Natural killer cell (primary cell): ENCODE measurements at regions not wholly inside any gene's neighbourhood (a gene's known extent, or its start where the extent isn't known, plus 50 kb on each side); places are given as distances from the start of the nearest gene placed in this dataset.

Experiments
- ATAC-seq, 3 donors: fragments of 150-1000 bp in 2 of 3; fragments of 200-7000 bp in 1 of 3; cut with Tn5 transposase; 1 replicate in 1 of 3; 2 replicates in 2 of 3; pipeline ENCODE4 v1.10.0; 2021; ENCODE audit warnings: mild to moderate bottlenecking in 2 of 3, moderate library complexity in 2 of 3
- DNase-seq, 2 donors: peaks; one replicate each; pipeline versions ENCODE4 v3.0.0 to v3.0.0-alpha.2; 2013 to 2021; ENCODE audit warnings: mixed read lengths in 1 of 2
- H3K27ac ChIP-seq: one replicate; pipeline ENCODE4 v1.5.1; 2013; ENCODE audit warnings: mild to moderate bottlenecking, low read length
- H3K27me3 ChIP-seq: one replicate; pipeline ENCODE4 v1.6.1; 2013; ENCODE audit warnings: low read length; ENCODE audit not compliant: control insufficient read depth, insufficient read depth
- H3K36me3 ChIP-seq: one replicate; pipeline ENCODE4 v1.6.1; 2013; ENCODE audit warnings: low read length; ENCODE audit not compliant: control insufficient read depth, insufficient read depth
- H3K4me1 ChIP-seq: one replicate; pipeline ENCODE4 v1.6.1; 2013; ENCODE audit warnings: low read length; ENCODE audit not compliant: control insufficient read depth, insufficient read depth
- H3K4me3 ChIP-seq: one replicate; pipeline ENCODE4 v1.5.1; 2013; ENCODE audit warnings: low read length
- H3K9me3 ChIP-seq: one replicate; pipeline ENCODE4 v1.6.1; 2013; ENCODE audit warnings: low read length; ENCODE audit not compliant: control insufficient read depth, insufficient read depth
- H3K27ac Mint-ChIP-seq, 2 donors: one replicate each; pipeline ENCODE4 v1.8.0; 2022; ENCODE audit warnings: mild to moderate bottlenecking in 2 of 2, mixed read lengths in 2 of 2, moderate library complexity in 1 of 2
- H3K27me3 Mint-ChIP-seq, 2 donors: one replicate each; pipeline ENCODE4 v1.8.0; 2022; ENCODE audit warnings: low read depth in 2 of 2, mixed read lengths in 2 of 2
- H3K36me3 Mint-ChIP-seq: one replicate; pipeline ENCODE4 v1.8.0; 2022; ENCODE audit warnings: mixed read lengths
- H3K4me1 Mint-ChIP-seq, 2 donors: one replicate each; pipeline ENCODE4 v1.8.0; 2022; ENCODE audit warnings: mixed read lengths in 2 of 2
- H3K4me3 Mint-ChIP-seq: one replicate; pipeline ENCODE4 v1.8.0; 2022; ENCODE audit warnings: mild to moderate bottlenecking, moderate library complexity, mixed read lengths
- H3K9me3 Mint-ChIP-seq, 2 donors: one replicate each; pipeline ENCODE4 v1.8.0; 2022; ENCODE audit warnings: mixed read lengths in 2 of 2
- CTCF ChIP-seq: fragments of 200-600 bp; IDR thresholded peaks from one replicate; pipeline ENCODE4 v1.8.0; 2022; ENCODE audit warnings: antibody characterized with exemption
- WGBS: methylation state at CpG from one replicate; pipeline ENCODE4 v1.1.7; 2013; ENCODE audit warnings: missing lambda C conversion rate; ENCODE audit not compliant: insufficient coverage; 5-methylcytosine and 5-hydroxymethylcytosine counted together
- intact Hi-C: fragments of 100-400 bp; cut with micrococcal nuclease; formaldehyde crosslinking; loops from one replicate; pipeline ENCODE4 v1.14.2; 2022

- Mint-ChIP-seq H3K4me3 (no peak overlapping the region), H3K9me3 (no peaks in the 10 kb centered on the region), H3K4me1 (peaks cover 0 to 7% of the 10 kb centered on the region in 2 donors), H3K27me3 (peaks cover 2 to 17% of the 10 kb centered on the region in 2 donors), H3K27ac (no peak overlapping the region), H3K36me3 (no peaks in the 10 kb centered on the region)
- no peak for ATAC-seq
- Histone ChIP-seq H3K4me3 (no peak overlapping the region), H3K36me3 (no peaks in the 10 kb centered on the region), H3K4me1 (no peaks in the 10 kb centered on the region), H3K27ac (no peak overlapping the region), H3K9me3 (no peaks in the 10 kb centered on the region), H3K27me3 (no peaks in the 10 kb centered on the region)
- WGBS = 97% methylated on average over 2 of the region's 2 CpGs
- DNase-seq = no peak
- intact Hi-C loops = no loop called here
- no peak for TF ChIP-seq CTCF
Observed at GRCh38 chr3:152146461-152146860, 122.3 kb upstream of the MBNL1 start.

GRCh38 chr3:152147748-152148147, 121.0 kb upstream of the MBNL1 start:
- Histone ChIP-seq H3K36me3 (no peaks in the 10 kb centered on the region), H3K27me3 (no peaks in the 10 kb centered on the region), H3K9me3 (no peaks in the 10 kb centered on the region), H3K27ac (no peak overlapping the region), H3K4me3 (no peak overlapping the region), H3K4me1 (no peaks in the 10 kb centered on the region)
- Mint-ChIP-seq H3K27me3 (peaks cover 2 to 17% of the 10 kb centered on the region in 2 donors), H3K4me3 (no peak overlapping the region), H3K36me3 (no peaks in the 10 kb centered on the region), H3K4me1 (peaks cover 0 to 7% of the 10 kb centered on the region in 2 donors), H3K9me3 (no peaks in the 10 kb centered on the region), H3K27ac (no peak overlapping the region)
- DNase-seq (no peak), ATAC-seq (no peak)
- intact Hi-C loops = no loop called here
- TF ChIP-seq CTCF = no peak

- Mint-ChIP-seq H3K36me3 (no peaks in the 10 kb centered on the region), H3K4me3 (no peak overlapping the region), H3K4me1 (peaks cover 0 to 7% of the 10 kb centered on the region in 2 donors), H3K27me3 (peaks cover 2 to 17% of the 10 kb centered on the region in 2 donors), H3K9me3 (no peaks in the 10 kb centered on the region), H3K27ac (no peak overlapping the region)
- Histone ChIP-seq H3K27ac (no peak overlapping the region), H3K9me3 (no peaks in the 10 kb centered on the region), H3K27me3 (no peaks in the 10 kb centered on the region), H3K4me3 (no peak overlapping the region), H3K4me1 (no peaks in the 10 kb centered on the region), H3K36me3 (no peaks in the 10 kb centered on the region)
- ATAC-seq (no peak), DNase-seq (no peak)
- intact Hi-C loops = no loop called here
- TF ChIP-seq CTCF = no peak
- WGBS = 100% methylated on average over 1 of the region's 1 CpG
Observed at GRCh38 chr3:152148579-152148978, 120.2 kb upstream of the MBNL1 start.

- ATAC-seq (no peak), DNase-seq (no peak)
- TF ChIP-seq CTCF = no peak
- Mint-ChIP-seq H3K9me3 (no peaks in the 10 kb centered on the region), H3K27ac (no peak overlapping the region), H3K27me3 (peaks cover 2 to 17% of the 10 kb centered on the region in 2 donors), H3K4me1 (peaks cover 0 to 7% of the 10 kb centered on the region in 2 donors), H3K36me3 (no peaks in the 10 kb centered on the region), H3K4me3 (no peak overlapping the region)
- H3K36me3 ChIP-seq = no peaks in the 10 kb centered on the region
- no peak overlapping the region for H3K4me3 ChIP-seq
- H3K9me3 ChIP-seq = no peaks in the 10 kb centered on the region
- intact Hi-C loops = no loop called here
- H3K4me1 ChIP-seq = no peaks in the 10 kb centered on the region
- no peak overlapping the region for H3K27ac ChIP-seq
- H3K27me3 ChIP-seq = no peaks in the 10 kb centered on the region
- WGBS = no CpG with 5 or more reads among the region's 1 CpG
Observed at GRCh38 chr3:152149832-152150231, 118.9 kb upstream of the MBNL1 start.
